BJ (cell line): ENCODE measurements at regions not wholly inside any gene's neighbourhood (a gene's known extent, or its start where the extent isn't known, plus 50 kb on each side); places are given as distances from the start of the nearest gene placed in this dataset.
"Not testable (repeated sequence)": the region's sequence is repeated elsewhere in the genome, so short reads cannot be mapped to it uniquely, and the experiment has no call there.

Experiments used
- CTCF ChIA-PET: fragments of 350-600 bp; formaldehyde crosslinking; extraction: SDS; loops from one replicate; lab custom pipeline; 2021; ENCODE audit warnings: antibody characterized with exemption, inconsistent platforms; lab: Yijun Ruan, JAX
- POLR2A ChIA-PET: fragments of 300-600 bp; sonication (Branson Sonifier 250); formaldehyde crosslinking; extraction: SDS; loops from one replicate; lab custom pipeline; 2021; ENCODE audit warnings: antibody characterized with exemption; lab: Charles Lee
- DNase-seq: peaks from one replicate; pipeline ENCODE4 v3.0.0-alpha.2; 2011; ENCODE audit warnings: low read depth
- H3K27me3 ChIP-seq: 2 replicates; pipeline ENCODE4 v1.6.0; 2011; ENCODE audit warnings: low read length; ENCODE audit not compliant: control insufficient read depth, insufficient read depth
- H3K36me3 ChIP-seq: 2 replicates; pipeline ENCODE4 v1.5.1; 2011; ENCODE audit warnings: low read length; ENCODE audit not compliant: control insufficient read depth, insufficient read depth
- H3K4me3 ChIP-seq: 2 replicates; pipeline ENCODE4 v1.5.1; 2011; ENCODE audit warnings: low read depth, mild to moderate bottlenecking, control low read depth, low read length
- TF ChIP-seq, protein P1 (sequence below): IDR thresholded peaks from 2 replicates; pipeline ENCODE4 v1.5.1; 2011; ENCODE audit warnings: low read depth, mild to moderate bottlenecking, control low read depth, inconsistent platforms, low read length, moderate library complexity; ENCODE audit not compliant: insufficient read depth

DNA sequence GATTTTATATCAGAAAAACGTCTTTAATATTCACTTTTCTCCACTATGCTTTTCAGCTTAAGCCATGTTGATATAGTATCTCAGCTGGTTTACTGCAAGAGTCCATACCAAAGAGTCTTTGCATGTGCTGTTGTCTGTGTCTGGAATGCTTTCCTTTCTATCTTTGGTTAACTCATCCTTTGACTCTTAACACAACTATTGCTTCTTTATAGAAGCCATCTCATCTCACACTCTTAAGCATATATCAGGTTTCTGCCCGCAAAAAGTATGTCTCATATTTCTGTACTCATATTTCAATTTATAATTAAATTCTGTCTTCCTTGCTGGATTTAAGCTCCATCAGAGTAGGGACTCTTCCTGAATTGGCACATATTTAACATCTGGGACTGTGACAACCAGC lies 220.9 kb upstream of the KCNK2 start:
- ChIA-PET CTCF (interaction anchor here (0.7 to 2.6 kb wide), 2 partner anchors 12 to 22 kb away, joined by 4 to 6 read pairs; no protein-coding TSS in a partner anchor), POLR2A (no interaction called here)
- TF ChIP-seq, protein P1, sequence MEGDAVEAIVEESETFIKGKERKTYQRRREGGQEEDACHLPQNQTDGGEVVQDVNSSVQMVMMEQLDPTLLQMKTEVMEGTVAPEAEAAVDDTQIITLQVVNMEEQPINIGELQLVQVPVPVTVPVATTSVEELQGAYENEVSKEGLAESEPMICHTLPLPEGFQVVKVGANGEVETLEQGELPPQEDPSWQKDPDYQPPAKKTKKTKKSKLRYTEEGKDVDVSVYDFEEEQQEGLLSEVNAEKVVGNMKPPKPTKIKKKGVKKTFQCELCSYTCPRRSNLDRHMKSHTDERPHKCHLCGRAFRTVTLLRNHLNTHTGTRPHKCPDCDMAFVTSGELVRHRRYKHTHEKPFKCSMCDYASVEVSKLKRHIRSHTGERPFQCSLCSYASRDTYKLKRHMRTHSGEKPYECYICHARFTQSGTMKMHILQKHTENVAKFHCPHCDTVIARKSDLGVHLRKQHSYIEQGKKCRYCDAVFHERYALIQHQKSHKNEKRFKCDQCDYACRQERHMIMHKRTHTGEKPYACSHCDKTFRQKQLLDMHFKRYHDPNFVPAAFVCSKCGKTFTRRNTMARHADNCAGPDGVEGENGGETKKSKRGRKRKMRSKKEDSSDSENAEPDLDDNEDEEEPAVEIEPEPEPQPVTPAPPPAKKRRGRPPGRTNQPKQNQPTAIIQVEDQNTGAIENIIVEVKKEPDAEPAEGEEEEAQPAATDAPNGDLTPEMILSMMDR, result no peak
- H3K27me3 ChIP-seq, result no peaks in the 10 kb centered on the region
- no peaks in the 10 kb centered on the region for H3K36me3 ChIP-seq
- no peak overlapping the region for H3K4me3 ChIP-seq
- DNase-seq, result no peak

DNA sequence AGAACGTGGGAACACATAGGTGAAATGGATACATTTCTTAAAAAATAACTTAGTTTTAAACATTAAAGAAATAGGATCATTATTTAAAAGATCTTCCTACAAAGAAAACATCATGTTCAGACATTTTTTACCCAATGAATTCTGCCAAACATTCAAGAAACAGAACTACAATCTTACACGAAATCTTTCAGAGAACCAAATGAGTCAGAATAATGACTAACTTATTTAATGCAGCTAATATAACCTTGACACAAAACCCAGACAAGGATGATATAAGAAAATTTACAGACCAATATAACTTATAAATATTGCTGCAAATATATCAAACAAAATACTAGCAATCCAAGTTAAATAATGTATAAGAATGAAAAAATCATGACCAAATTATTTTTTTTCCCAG lies 220.1 kb upstream of the KCNK2 start:
- TF ChIP-seq, protein P1, result no peak
- ChIA-PET POLR2A (interaction anchor here (0.8 kb wide), 1 partner anchor 127 kb away, joined by 4 read pairs; no protein-coding TSS in a partner anchor), CTCF (no interaction called here)
- Histone ChIP-seq H3K36me3 (no peaks in the 10 kb centered on the region), H3K27me3 (no peaks in the 10 kb centered on the region), H3K4me3 (no peak overlapping the region)
- DNase-seq, result no peak

DNA sequence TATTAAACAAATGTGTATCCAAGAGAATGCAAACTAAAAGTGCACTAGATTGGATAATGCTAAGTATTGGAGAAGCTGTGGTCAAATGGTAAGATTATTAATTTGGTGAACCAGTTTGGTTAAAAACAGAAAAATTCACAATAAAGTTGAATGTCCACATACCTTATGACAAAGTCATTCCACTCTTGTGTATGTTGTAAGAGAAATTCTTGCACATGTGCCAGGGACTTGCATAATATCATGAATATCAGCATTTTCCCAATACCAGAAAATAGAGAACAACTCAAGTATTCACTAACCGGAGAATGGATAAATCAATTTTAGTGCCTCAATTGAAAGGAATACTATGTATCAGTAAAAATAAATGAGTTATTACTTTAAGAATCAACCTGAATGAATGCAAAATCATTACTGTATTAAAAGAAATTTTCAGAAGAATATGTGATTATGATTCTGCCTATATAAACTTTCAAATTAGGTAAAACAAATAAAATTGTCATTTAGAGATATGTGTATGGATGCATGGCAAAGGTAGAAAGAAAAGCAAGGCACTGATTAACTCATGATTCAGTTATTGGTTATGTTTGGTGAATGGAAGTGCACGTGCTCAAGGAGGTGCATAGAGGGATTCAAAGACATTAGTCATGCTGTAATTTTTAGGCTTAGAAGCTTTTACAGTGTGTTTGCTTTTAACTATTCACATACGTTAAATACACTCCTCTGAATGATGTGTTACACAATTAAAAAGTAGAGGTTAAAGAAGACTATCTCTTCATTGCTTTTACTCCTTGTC lies 217.4 kb upstream of the KCNK2 start:
- ChIA-PET CTCF (no interaction called here), POLR2A (no interaction called here)
- H3K36me3 ChIP-seq, result no peaks in the 10 kb centered on the region
- TF ChIP-seq, protein P1, result no peak
- DNase-seq, result no peak
- H3K4me3 ChIP-seq, result no peak overlapping the region
- no peaks in the 10 kb centered on the region for H3K27me3 ChIP-seq

DNA sequence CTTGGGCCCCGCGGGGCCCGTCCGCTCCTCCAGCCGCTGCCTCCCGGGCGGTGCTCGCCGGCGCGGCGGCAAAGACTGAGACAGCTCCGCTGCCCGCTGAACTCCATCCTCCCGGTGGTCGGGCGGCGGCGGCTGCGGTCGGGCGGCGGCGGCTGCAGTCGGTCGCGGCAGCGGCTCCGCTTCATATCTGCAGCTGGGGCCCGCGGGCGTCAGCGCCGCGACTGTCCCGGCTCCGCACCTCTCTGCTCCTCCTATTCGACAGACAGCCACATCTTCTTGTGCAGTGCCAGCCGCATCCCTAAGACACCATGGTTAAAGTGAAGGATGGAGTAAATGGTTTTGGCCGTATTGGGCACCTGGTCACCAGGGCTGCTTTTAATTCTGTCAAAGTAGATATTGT lies 212.1 kb upstream of the KCNK2 start:
- POLR2A ChIA-PET, H3K4me3 ChIP-seq, H3K27me3 ChIP-seq, DNase-seq, H3K36me3 ChIP-seq: not testable (repeated sequence)
- CTCF ChIA-PET, result interaction anchor here (1.1 kb wide), 1 partner anchor 275 kb away, joined by 3 read pairs; no protein-coding TSS in a partner anchor

DNA sequence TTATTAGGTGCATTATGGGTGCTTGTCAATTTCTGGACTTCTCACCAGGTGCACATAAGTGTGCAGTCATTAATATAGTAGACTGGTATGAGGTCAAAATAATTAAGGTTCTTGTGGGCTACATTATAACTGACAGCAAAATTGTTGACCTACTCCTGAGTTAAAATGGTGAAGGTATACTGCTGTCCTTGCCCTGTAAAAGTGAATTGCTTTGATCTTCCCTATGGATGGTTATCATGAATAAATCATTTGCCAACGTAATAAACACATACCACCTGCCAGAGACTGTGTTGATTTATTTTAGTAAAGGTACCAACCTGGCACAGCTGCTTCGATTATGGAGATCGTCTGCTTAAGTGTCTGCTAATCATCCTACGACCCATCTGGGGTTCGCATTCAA lies 201.6 kb upstream of the KCNK2 start:
- Histone ChIP-seq H3K4me3 (no peak overlapping the region), H3K27me3 (no peaks in the 10 kb centered on the region), H3K36me3 (no peaks in the 10 kb centered on the region)
- TF ChIP-seq, protein P1, result no peak
- CTCF ChIA-PET, result no interaction called here
- POLR2A ChIA-PET, result no interaction called here
- no peak for DNase-seq

DNA sequence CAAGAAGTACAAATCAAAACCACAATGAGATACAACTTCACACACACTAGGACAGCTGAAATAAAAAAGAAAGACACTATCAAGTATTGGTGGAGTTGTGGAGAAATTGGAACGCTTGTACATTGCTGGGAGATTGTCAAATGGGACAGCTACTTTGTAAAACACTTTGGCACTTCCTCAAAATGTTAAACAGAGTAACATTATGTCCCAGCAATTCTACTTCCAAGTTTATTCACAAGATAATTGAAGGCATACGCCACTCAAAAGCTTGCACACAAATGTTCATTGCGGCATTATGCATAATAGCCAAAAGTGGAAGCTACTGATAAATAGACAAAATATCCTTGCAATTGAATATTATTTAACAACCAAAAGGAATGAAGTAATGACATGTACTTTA lies 199.9 kb upstream of the KCNK2 start:
- TF ChIP-seq, protein P1, result no peak
- ChIA-PET POLR2A (interaction anchor here (0.5 kb wide), 1 partner anchor 54 kb away, joined by 4 read pairs; no protein-coding TSS in a partner anchor), CTCF (no interaction called here)
- Histone ChIP-seq H3K27me3 (no peaks in the 10 kb centered on the region), H3K36me3 (no peaks in the 10 kb centered on the region), H3K4me3 (no peak overlapping the region)
- no peak for DNase-seq
